ENCODE measurements at regions not wholly inside any gene's neighbourhood (a gene's known extent, or its start where the extent isn't known, plus 50 kb on each side); places are given as distances from the start of the nearest gene placed in this dataset.

DNA sequence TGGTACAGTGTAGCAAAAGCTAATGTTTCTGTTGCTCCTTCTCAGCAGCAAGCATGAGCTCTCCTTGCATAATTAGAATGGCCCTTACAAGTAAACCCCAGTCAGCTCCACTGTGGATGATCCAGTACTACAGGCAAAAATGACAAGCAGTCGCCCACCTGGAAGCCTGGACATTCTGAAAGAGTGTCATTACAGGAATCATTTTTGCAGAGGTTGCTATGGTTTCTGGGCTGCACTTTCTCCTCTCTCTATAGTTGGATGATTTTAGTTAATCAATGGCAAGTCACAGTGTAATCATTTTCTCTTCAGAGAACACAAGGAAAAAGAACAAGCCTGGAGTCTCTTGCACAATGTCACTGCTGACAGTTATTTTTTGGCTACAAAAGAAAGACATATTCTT lies 102.9 kb upstream of the MYO3A start:
- TF ChIP-seq POLR2A (IDR thresholded peaks at IDR 0.05; ENCODE audit: low read depth, low read length) (no peak), TAF1 (IDR thresholded peaks at IDR 0.05; ENCODE audit: borderline replicate concordance, low read depth, low read length) (no peak)
